H1 (cell line): ENCODE measurements at regions not wholly inside any gene's neighbourhood (a gene's known extent, or its start where the extent isn't known, plus 50 kb on each side); places are given as distances from the start of the nearest gene placed in this dataset.

ENCODE experiments used
- HDAC2 ChIP-seq, 2 experiments: fragments of 300-600 bp in 1 of 2; sonication (generic) in 1 of 2; IDR thresholded peaks; 2 replicates each; pipeline ENCODE4 v1.6.1; 2011 to 2012; ENCODE audit warnings: low read depth in 2 of 2, low read length in 2 of 2, mild to moderate bottlenecking in 2 of 2, moderate library complexity in 2 of 2, borderline replicate concordance in 1 of 2, inconsistent platforms in 1 of 2
- JUN ChIP-seq: IDR thresholded peaks from 2 replicates; pipeline ENCODE4 v1.6.1; 2011; ENCODE audit warnings: low read depth, mild to moderate bottlenecking, improper control_type of control experiment, low read length
- KDM5A ChIP-seq: fragments of 200-600 bp; IDR thresholded peaks from 2 replicates; pipeline ENCODE4 v1.7.1; 2012; ENCODE audit warnings: mild to moderate bottlenecking, low read length, inconsistent platforms, mixed read lengths
- YY1 ChIP-seq: IDR thresholded peaks from 2 replicates; pipeline ENCODE4 v1.6.1; 2011; ENCODE audit warnings: low read depth, mild to moderate bottlenecking, low read length

- TF ChIP-seq YY1 (no peak), KDM5A (no peak), JUN (no peak), HDAC2 (IDR thresholded peaks at IDR 0.05; ENCODE audit: borderline replicate concordance in 1 of 2, low read depth in 2 of 2, low read length in 2 of 2) (no peak)
These were observed 560.9 kb upstream of the ANO5 start (continued) for GRCh38 chr11:21631991-21632390.
